ENCODE measurements at regions not wholly inside any gene's neighbourhood (a gene's known extent, or its start where the extent isn't known, plus 50 kb on each side); places are given as distances from the start of the nearest gene placed in this dataset.

GRCh38 chr3:28758115-28758514 is 409.5 kb upstream of the AZI2 start:
- H3K4me2 ChIP-seq, result no peak overlapping the region
- no peak overlapping the region for H3K4me3 ChIP-seq (IDR thresholded peaks at IDR 0.05; ENCODE audit: insufficient read depth, low read depth, low read length)
- no peak for TF ChIP-seq CTCF (conservative IDR thresholded peaks at IDR 0.05; ENCODE audit: low read depth, low read length)
- H3K36me3 ChIP-seq (ENCODE audit: insufficient read depth), result no peaks in the 10 kb centered on the region
- H2AFZ ChIP-seq (ENCODE audit: low read depth), result no peak overlapping the region
- H3K27me3 ChIP-seq (ENCODE audit: insufficient read depth, low read depth), result no peaks in the 10 kb centered on the region
- H3K4me1 ChIP-seq (ENCODE audit: low read depth, poor library complexity, severe bottlenecking), result no peaks in the 10 kb centered on the region
- H3K79me2 ChIP-seq (ENCODE audit: insufficient read depth, low read depth), result no peaks in the 10 kb centered on the region
- H3K9ac ChIP-seq, result no peak overlapping the region
- H4K20me1 ChIP-seq (ENCODE audit: insufficient read depth), result no peaks in the 10 kb centered on the region
- no peak overlapping the region for H3K27ac ChIP-seq

DNA sequence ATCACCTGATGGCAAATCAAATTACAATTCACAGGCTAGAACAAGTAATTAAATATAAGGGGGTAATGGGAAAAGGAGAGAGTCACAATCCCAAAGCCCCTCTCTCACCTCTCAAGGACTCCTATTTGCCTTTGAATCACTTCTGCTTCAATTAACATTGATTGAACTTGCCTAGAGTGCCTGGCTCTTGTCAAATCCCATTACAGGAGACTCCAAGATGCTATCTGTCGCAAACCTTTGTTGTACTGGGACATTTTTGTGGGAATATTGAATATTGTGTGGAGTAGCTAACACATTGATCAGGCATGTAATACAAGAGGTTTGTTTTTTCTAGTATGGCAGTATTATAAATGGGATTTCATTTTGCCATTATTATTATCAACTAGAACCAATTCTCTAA is 412.8 kb upstream of the AZI2 start:
- no peaks in the 10 kb centered on the region for H3K27me3 ChIP-seq (ENCODE audit: insufficient read depth, low read depth)
- H3K4me3 ChIP-seq (IDR thresholded peaks at IDR 0.05; ENCODE audit: insufficient read depth, low read depth, low read length), result no peak overlapping the region
- H4K20me1 ChIP-seq (ENCODE audit: insufficient read depth), result no peaks in the 10 kb centered on the region
- H2AFZ ChIP-seq (ENCODE audit: low read depth), result no peak overlapping the region
- TF ChIP-seq CTCF (conservative IDR thresholded peaks at IDR 0.05; ENCODE audit: low read depth, low read length), result no peak
- no peaks in the 10 kb centered on the region for H3K36me3 ChIP-seq (ENCODE audit: insufficient read depth)
- H3K79me2 ChIP-seq (ENCODE audit: insufficient read depth, low read depth), result no peaks in the 10 kb centered on the region
- no peak overlapping the region for H3K4me2 ChIP-seq
- H3K9ac ChIP-seq, result no peak overlapping the region
- H3K27ac ChIP-seq, result no peak overlapping the region
- no peaks in the 10 kb centered on the region for H3K4me1 ChIP-seq (ENCODE audit: low read depth, poor library complexity, severe bottlenecking)

GRCh38 chr3:28765194-28765593 is 416.6 kb upstream of the AZI2 start:
- Histone ChIP-seq H3K4me2 (no peak overlapping the region), H3K27me3 (ENCODE audit: insufficient read depth, low read depth) (no peaks in the 10 kb centered on the region), H2AFZ (ENCODE audit: low read depth) (no peak overlapping the region), H3K4me3 (IDR thresholded peaks at IDR 0.05; ENCODE audit: insufficient read depth, low read depth, low read length) (no peak overlapping the region), H3K36me3 (ENCODE audit: insufficient read depth) (no peaks in the 10 kb centered on the region), H3K9ac (no peak overlapping the region), H3K27ac (no peak overlapping the region), H3K4me1 (ENCODE audit: low read depth, poor library complexity, severe bottlenecking) (no peaks in the 10 kb centered on the region), H3K79me2 (ENCODE audit: insufficient read depth, low read depth) (no peaks in the 10 kb centered on the region), H4K20me1 (ENCODE audit: insufficient read depth) (no peaks in the 10 kb centered on the region)
- no peak for TF ChIP-seq CTCF (conservative IDR thresholded peaks at IDR 0.05; ENCODE audit: low read depth, low read length)

- TF ChIP-seq CTCF (conservative IDR thresholded peaks at IDR 0.05; ENCODE audit: low read depth, low read length), result no peak
- no peaks in the 10 kb centered on the region for H3K27me3 ChIP-seq (ENCODE audit: insufficient read depth, low read depth)
- no peaks in the 10 kb centered on the region for H3K79me2 ChIP-seq (ENCODE audit: insufficient read depth, low read depth)
- H3K36me3 ChIP-seq (ENCODE audit: insufficient read depth), result no peaks in the 10 kb centered on the region
- H4K20me1 ChIP-seq (ENCODE audit: insufficient read depth), result no peaks in the 10 kb centered on the region
- H3K9ac ChIP-seq, result no peak overlapping the region
- H3K4me2 ChIP-seq, result no peak overlapping the region
- no peaks in the 10 kb centered on the region for H3K4me1 ChIP-seq (ENCODE audit: low read depth, poor library complexity, severe bottlenecking)
- no peak overlapping the region for H3K27ac ChIP-seq
- no peak overlapping the region for H3K4me3 ChIP-seq (IDR thresholded peaks at IDR 0.05; ENCODE audit: insufficient read depth, low read depth, low read length)
- no peak overlapping the region for H2AFZ ChIP-seq (ENCODE audit: low read depth)
Measured at GRCh38 chr3:28768439-28768838, 419.8 kb upstream of the AZI2 start.
